GM12891 (cell line): ENCODE measurements at regions not wholly inside any gene's neighbourhood (a gene's known extent, or its start where the extent isn't known, plus 50 kb on each side); places are given as distances from the start of the nearest gene placed in this dataset.

Source experiments
- PAX5 ChIP-seq: IDR thresholded peaks from 2 replicates; pipeline ENCODE4 v1.6.1; 2011; ENCODE audit warnings: low read length, moderate library complexity, mild to moderate bottlenecking; ENCODE audit not compliant: insufficient read depth, severe bottlenecking
- POLR2A ChIP-seq: IDR thresholded peaks from 2 replicates; pipeline ENCODE4 v1.6.1; 2011; ENCODE audit warnings: low read depth, low read length, control low read depth
- POU2F2 ChIP-seq: IDR thresholded peaks from 2 replicates; pipeline ENCODE4 v1.6.1; 2011; ENCODE audit warnings: low read depth, mild to moderate bottlenecking, control low read depth, low read length, moderate library complexity
- SPI1 ChIP-seq: IDR thresholded peaks from 2 replicates; pipeline ENCODE4 v1.6.1; 2011; ENCODE audit warnings: low read depth, low read length, control low read depth
- TAF1 ChIP-seq: IDR thresholded peaks from 2 replicates; pipeline ENCODE4 v1.6.1; 2011; ENCODE audit warnings: low read depth, low read length, control low read depth

DNA sequence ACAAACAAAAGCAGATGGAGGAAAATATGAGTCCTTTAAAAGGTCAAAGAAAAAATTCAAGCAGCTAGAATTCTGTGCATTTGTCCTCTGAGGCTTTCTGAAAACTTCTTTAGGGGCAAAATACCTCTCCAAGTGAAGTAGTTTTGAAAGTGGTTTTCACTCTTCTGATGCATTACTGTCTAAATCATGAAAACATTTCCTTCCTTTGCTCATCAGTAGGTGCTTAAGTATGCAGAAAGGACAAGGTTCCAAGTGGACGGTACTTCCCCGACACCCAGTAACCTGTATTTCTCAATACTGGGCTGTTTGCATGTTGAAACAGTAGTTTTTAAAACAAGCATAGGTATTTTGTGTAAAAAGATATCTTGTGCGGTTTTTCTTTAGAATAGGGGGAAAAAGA lies 189.1 kb upstream of the ERBB4 start:
- TF ChIP-seq POLR2A (no peak), PAX5 (no peak), SPI1 (no peak), TAF1 (no peak), POU2F2 (peak; percentile 82)
